ENCODE measurements at regions not wholly inside any gene's neighbourhood (a gene's known extent, or its start where the extent isn't known, plus 50 kb on each side); places are given as distances from the start of the nearest gene placed in this dataset.

GRCh38 chr5:123817267-123817666 is 305.3 kb downstream of the CSNK1G3 start:
- no peak overlapping the region for H3K4me3 ChIP-seq (replicated peaks in 1 of 3; ENCODE audit: low read depth in 2 of 3, low read length in 3 of 3)
- no peak overlapping the region for H2AFZ ChIP-seq (ENCODE audit: insufficient read depth, low read depth, low read length, poor library complexity, severe bottlenecking)
- no peaks in the 10 kb centered on the region for H3K9me3 ChIP-seq (replicated peaks in 1 of 2; ENCODE audit: control insufficient read depth in 1 of 2, insufficient read depth in 1 of 2, low read length in 2 of 2)
- Mint-ChIP-seq H3K4me3 (no peak overlapping the region), H3K27me3 (ENCODE audit: low read depth in 3 of 3) (no peaks in the 10 kb centered on the region), H3K27ac (no peak overlapping the region), H3K4me1 (peaks cover 1% of the 10 kb centered on the region), H3K9me3 (peaks cover 0 to 3% (median 0%) of the 10 kb centered on the region in 7 donors), H3K36me3 (no peaks in the 10 kb centered on the region)
- no peaks in the 10 kb centered on the region for H3K36me3 ChIP-seq (replicated peaks in 1 of 2; ENCODE audit: control insufficient read depth in 1 of 2, insufficient read depth in 2 of 2, low read length in 2 of 2)
- H3K27ac ChIP-seq (ENCODE audit: low read depth in 1 of 2, low read length in 2 of 2) = no peak overlapping the region
- intact Hi-C loops (cut with micrococcal nuclease) = no loop called here
- no peak overlapping the region for H3K9ac ChIP-seq (ENCODE audit: insufficient read depth, low read length, poor library complexity, severe bottlenecking)
- no CpG with 5 or more reads among the region's 2 CpGs for WGBS (ENCODE audit: insufficient coverage)
- no peaks in the 10 kb centered on the region for H3K4me1 ChIP-seq (ENCODE audit: control insufficient read depth in 1 of 2, insufficient read depth in 2 of 2, low read length in 2 of 2)
- no peaks in the 10 kb centered on the region for H3K27me3 ChIP-seq (ENCODE audit: control insufficient read depth in 2 of 2, insufficient read depth in 2 of 2, low read length in 2 of 2)
- H4K20me1 ChIP-seq (ENCODE audit: insufficient read depth, low read length) = no peaks in the 10 kb centered on the region
- DNase-seq = no peak
- no peak for TF ChIP-seq CTCF (IDR thresholded peaks at IDR 0.05)
- H3K4me2 ChIP-seq (replicated peaks; ENCODE audit: extremely low read depth, low read length, poor library complexity, severe bottlenecking) = no peak overlapping the region
- no peaks in the 10 kb centered on the region for H3K79me2 ChIP-seq (ENCODE audit: insufficient read depth, low read length)

GRCh38 chr5:123814801-123815470 is 303.0 kb downstream of the CSNK1G3 start:
- no peak overlapping the region for H3K27ac Mint-ChIP-seq
- Histone ChIP-seq H3K27me3 (ENCODE audit: control insufficient read depth in 2 of 2, insufficient read depth in 2 of 2, low read length in 2 of 2) (no peaks in the 10 kb centered on the region), H3K27ac (ENCODE audit: low read depth in 1 of 2, low read length in 2 of 2) (no peak overlapping the region), H3K4me2 (replicated peaks; ENCODE audit: extremely low read depth, low read length, poor library complexity, severe bottlenecking) (no peak overlapping the region), H4K20me1 (ENCODE audit: insufficient read depth, low read length) (no peaks in the 10 kb centered on the region), H3K9me3 (replicated peaks in 1 of 2; ENCODE audit: control insufficient read depth in 1 of 2, insufficient read depth in 1 of 2, low read length in 2 of 2) (no peaks in the 10 kb centered on the region), H3K36me3 (replicated peaks in 1 of 2; ENCODE audit: control insufficient read depth in 1 of 2, insufficient read depth in 2 of 2, low read length in 2 of 2) (no peaks in the 10 kb centered on the region), H3K79me2 (ENCODE audit: insufficient read depth, low read length) (no peaks in the 10 kb centered on the region), H3K9ac (ENCODE audit: insufficient read depth, low read length, poor library complexity, severe bottlenecking) (no peak overlapping the region), H3K4me3 (replicated peaks in 1 of 3; ENCODE audit: low read depth in 2 of 3, low read length in 3 of 3) (no peak overlapping the region), H2AFZ (ENCODE audit: insufficient read depth, low read depth, low read length, poor library complexity, severe bottlenecking) (no peak overlapping the region), H3K4me1 (ENCODE audit: control insufficient read depth in 1 of 2, insufficient read depth in 2 of 2, low read length in 2 of 2) (no peaks in the 10 kb centered on the region)
- WGBS (ENCODE audit: insufficient coverage) = 51% methylated on average over 5 of the region's 8 CpGs
- DNase-seq = no peak
- no peaks in the 10 kb centered on the region for H3K27me3 Mint-ChIP-seq (ENCODE audit: low read depth in 3 of 3)
- H3K4me1 Mint-ChIP-seq = peaks cover 3% of the 10 kb centered on the region
- intact Hi-C loops (cut with micrococcal nuclease) = no loop called here
- TF ChIP-seq CTCF (IDR thresholded peaks at IDR 0.05) = no peak
- no peaks in the 10 kb centered on the region for H3K36me3 Mint-ChIP-seq
- no peak overlapping the region for H3K4me3 Mint-ChIP-seq
- H3K9me3 Mint-ChIP-seq = no peaks in the 10 kb centered on the region

Measured in CD14-positive monocyte (primary cell).